CD4-positive, alpha-beta T cell treated with Interleukin-2 at 100 ng/mL for 4 hours (primary cell): ENCODE measurements at regions not wholly inside any gene's neighbourhood (a gene's known extent, or its start where the extent isn't known, plus 50 kb on each side); places are given as distances from the start of the nearest gene placed in this dataset.

Experiments
- DNase-seq: peaks from one replicate; pipeline ENCODE4 v3.0.0-alpha.2; 2020; ENCODE audit warnings: low spot score

GRCh38 chr2:19434413-19434812 is 76.0 kb upstream of the OSR1 start:
- DNase-seq: no peak

- DNase-seq: no peak
Observed at GRCh38 chr2:19426941-19427340, 68.5 kb upstream of the OSR1 start.

GRCh38 chr2:19426144-19426543 is 67.7 kb upstream of the OSR1 start:
- no peak for DNase-seq

GRCh38 chr2:19425419-19425818 is 67.0 kb upstream of the OSR1 start:
- DNase-seq: no peak

- DNase-seq: no peak
Observed at GRCh38 chr2:19419211-19419880, 60.9 kb upstream of the OSR1 start.

GRCh38 chr2:19416784-19417684 is 58.6 kb upstream of the OSR1 start:
- DNase-seq: no peak

GRCh38 chr2:19416083-19416482 is 57.7 kb upstream of the OSR1 start:
- no peak for DNase-seq

GRCh38 chr2:19409046-19409445 is 50.6 kb upstream of the OSR1 start:
- no peak for DNase-seq

- DNase-seq: no peak
Observed at GRCh38 chr2:19408592-19408991, 50.2 kb upstream of the OSR1 start.
